ENCODE measurements at regions not wholly inside any gene's neighbourhood (a gene's known extent, or its start where the extent isn't known, plus 50 kb on each side); places are given as distances from the start of the nearest gene placed in this dataset.

DNA sequence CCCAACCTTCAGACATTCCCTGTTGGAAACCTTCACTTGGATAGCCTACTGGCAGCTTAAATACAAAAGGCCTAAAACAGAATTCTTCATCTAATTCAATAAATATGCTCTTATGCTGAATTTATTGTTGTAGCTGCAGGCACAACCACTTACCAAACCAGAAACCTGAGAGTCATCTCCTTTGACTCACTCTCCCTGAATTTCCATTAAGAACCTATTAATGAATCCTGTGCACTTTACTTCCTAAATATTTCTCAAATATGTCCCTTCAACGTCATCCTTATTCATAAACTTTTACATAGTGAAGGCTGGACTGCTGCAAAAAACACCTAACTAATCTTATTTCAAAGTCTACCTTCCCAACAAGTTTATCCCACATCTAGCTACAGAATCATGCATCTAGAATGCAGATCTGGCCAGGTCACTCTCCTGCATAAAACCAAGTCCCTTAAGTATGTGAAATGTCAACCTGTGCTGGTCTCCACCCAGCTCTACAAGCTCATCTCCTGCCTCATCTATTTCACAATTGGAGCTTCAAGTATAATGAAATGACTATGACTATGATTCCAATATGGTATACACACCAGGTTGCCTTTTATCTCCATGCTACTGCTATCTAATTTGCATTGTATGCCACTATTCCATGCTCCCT, 354.2 kb downstream of the ZEB2 start:
- H3K4me3 ChIP-seq: no peak overlapping the region
- intact Hi-C loops (cut with DNase I; ENCODE audit: low total_unique reads): no loop called here
- no peak for TF ChIP-seq POLR2A (IDR thresholded peaks at IDR 0.05)
- TF ChIP-seq, protein P1, sequence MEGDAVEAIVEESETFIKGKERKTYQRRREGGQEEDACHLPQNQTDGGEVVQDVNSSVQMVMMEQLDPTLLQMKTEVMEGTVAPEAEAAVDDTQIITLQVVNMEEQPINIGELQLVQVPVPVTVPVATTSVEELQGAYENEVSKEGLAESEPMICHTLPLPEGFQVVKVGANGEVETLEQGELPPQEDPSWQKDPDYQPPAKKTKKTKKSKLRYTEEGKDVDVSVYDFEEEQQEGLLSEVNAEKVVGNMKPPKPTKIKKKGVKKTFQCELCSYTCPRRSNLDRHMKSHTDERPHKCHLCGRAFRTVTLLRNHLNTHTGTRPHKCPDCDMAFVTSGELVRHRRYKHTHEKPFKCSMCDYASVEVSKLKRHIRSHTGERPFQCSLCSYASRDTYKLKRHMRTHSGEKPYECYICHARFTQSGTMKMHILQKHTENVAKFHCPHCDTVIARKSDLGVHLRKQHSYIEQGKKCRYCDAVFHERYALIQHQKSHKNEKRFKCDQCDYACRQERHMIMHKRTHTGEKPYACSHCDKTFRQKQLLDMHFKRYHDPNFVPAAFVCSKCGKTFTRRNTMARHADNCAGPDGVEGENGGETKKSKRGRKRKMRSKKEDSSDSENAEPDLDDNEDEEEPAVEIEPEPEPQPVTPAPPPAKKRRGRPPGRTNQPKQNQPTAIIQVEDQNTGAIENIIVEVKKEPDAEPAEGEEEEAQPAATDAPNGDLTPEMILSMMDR (IDR thresholded peaks at IDR 0.05): no peak

DNA sequence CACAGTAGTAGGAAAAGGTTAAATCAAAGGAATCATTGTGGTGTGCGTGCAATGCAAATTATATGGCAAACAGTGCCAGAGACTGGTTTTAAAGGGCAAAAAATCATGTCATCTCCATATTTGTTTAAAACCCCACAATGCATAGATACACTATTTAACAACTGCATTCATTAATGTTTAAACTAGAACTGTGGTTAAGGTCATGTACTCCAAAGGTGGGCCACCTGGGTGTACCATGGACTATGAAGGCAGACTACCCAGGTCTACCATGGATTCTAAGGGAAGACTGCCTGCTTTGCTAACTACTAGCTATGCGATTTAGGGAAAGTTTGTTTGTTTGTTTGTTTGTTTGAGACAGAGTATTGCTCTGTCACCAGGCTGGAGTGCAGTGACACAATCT, 356.3 kb downstream of the ZEB2 start:
- Histone ChIP-seq H3K27me3 (no peaks in the 10 kb centered on the region), H3K4me3 (no peak overlapping the region), H3K9me3 (no peaks in the 10 kb centered on the region), H3K27ac (no peak overlapping the region), H3K36me3 (no peaks in the 10 kb centered on the region), H3K4me1 (no peaks in the 10 kb centered on the region)
- intact Hi-C loops (cut with DNase I; ENCODE audit: low total_unique reads): no loop called here
- no peak for TF ChIP-seq POLR2A (IDR thresholded peaks at IDR 0.05)
- TF ChIP-seq, protein P1 (IDR thresholded peaks at IDR 0.05): no peak
- DNase-seq: no peak

More for the DNA sequence above, 354.2 kb downstream of the ZEB2 start:
- Histone ChIP-seq H3K36me3 (no peaks in the 10 kb centered on the region), H3K27me3 (no peaks in the 10 kb centered on the region), H3K4me1 (no peaks in the 10 kb centered on the region), H3K9me3 (no peaks in the 10 kb centered on the region), H3K27ac (no peak overlapping the region)
- DNase-seq: no peak

DNA sequence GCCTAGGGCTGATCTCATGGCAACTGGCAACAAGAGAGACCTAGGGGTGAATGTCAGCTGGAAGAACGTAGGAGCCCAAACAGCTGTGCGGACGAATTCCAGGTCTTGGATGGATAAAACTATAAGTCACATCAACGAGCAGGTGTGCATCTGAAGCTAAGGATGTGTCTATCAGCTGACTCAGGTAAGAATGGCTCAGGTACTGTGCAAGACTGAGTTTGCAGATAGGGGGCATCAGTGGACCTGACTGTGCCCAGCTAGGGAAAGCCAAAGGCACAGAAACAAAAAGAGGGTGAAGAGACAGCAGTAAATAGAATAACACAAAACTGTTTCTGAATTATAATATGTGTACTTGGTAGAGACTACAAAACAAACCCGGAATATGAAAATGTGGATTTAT, 357.3 kb downstream of the ZEB2 start:
- TF ChIP-seq POLR2A (IDR thresholded peaks at IDR 0.05): no peak
- TF ChIP-seq, protein P1 (IDR thresholded peaks at IDR 0.05): no peak
- H3K27me3 ChIP-seq: no peaks in the 10 kb centered on the region
- no peaks in the 10 kb centered on the region for H3K4me1 ChIP-seq
- no peak overlapping the region for H3K4me3 ChIP-seq
- no peaks in the 10 kb centered on the region for H3K36me3 ChIP-seq
- H3K27ac ChIP-seq: no peak overlapping the region
- DNase-seq: no peak
- no peaks in the 10 kb centered on the region for H3K9me3 ChIP-seq
- intact Hi-C loops (cut with DNase I; ENCODE audit: low total_unique reads): no loop called here

DNA sequence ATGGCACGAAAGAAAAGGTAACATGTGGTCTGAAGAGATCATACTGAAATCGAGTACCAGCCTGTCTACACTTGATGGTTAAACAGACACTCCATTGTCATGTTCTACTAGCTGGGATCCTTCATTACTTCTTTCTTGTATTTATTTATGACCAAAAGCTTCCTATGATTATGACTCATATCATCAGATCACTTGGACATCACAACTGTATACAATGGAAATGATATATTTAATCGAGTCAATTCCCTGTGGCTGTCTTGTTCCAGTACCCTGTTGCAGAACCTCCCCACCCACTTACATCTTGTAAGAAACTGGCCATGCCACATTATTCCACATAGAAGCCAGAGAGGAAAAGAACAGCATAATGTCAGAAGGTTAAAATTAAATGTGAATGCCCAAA, 358.9 kb downstream of the ZEB2 start:
- H3K4me3 ChIP-seq: no peak overlapping the region
- intact Hi-C loops (cut with DNase I; ENCODE audit: low total_unique reads): no loop called here

DNA sequence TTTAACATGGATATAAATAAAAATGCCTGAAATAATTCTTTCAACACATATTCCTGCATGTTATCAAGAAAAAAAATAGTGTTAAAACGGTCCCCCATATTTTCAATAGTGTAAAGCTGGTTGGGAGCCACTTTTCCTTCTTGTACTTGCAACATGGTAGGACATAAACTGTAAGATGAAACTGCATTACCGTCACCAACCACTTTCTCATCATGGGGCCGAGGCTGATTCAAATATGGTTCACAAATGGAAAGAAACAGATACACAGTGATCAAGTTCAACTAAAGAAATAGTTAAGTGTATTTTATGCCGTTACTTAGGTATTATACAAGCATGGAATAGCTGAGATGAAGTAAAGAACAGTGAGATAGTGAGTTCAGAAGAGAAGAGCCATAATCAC, 360.7 kb downstream of the ZEB2 start:
- H3K4me1 ChIP-seq: no peaks in the 10 kb centered on the region
- no peak for DNase-seq
- no peak for TF ChIP-seq POLR2A (IDR thresholded peaks at IDR 0.05)
- TF ChIP-seq, protein P1 (IDR thresholded peaks at IDR 0.05): no peak
- no peaks in the 10 kb centered on the region for H3K36me3 ChIP-seq
- no peaks in the 10 kb centered on the region for H3K9me3 ChIP-seq
- intact Hi-C loops (cut with DNase I; ENCODE audit: low total_unique reads): no loop called here
- no peak overlapping the region for H3K27ac ChIP-seq
- H3K27me3 ChIP-seq: no peaks in the 10 kb centered on the region
- H3K4me3 ChIP-seq: no peak overlapping the region

More for the DNA sequence above, 358.9 kb downstream of the ZEB2 start:
- Histone ChIP-seq H3K9me3 (no peaks in the 10 kb centered on the region), H3K27me3 (no peaks in the 10 kb centered on the region), H3K27ac (no peak overlapping the region), H3K4me1 (no peaks in the 10 kb centered on the region), H3K36me3 (no peaks in the 10 kb centered on the region)
- TF ChIP-seq POLR2A (IDR thresholded peaks at IDR 0.05): no peak
- TF ChIP-seq, protein P1 (IDR thresholded peaks at IDR 0.05): no peak
- no peak for DNase-seq

Data from uterus (tissue), 3 donors.